Omental fat pad (tissue), 3 donors: ENCODE measurements at regions not wholly inside any gene's neighbourhood (a gene's known extent, or its start where the extent isn't known, plus 50 kb on each side); places are given as distances from the start of the nearest gene placed in this dataset.

Source experiments
- ATAC-seq: fragments of 150-250 bp; one replicate; pipeline ENCODE4 v1.9.1; 2016; ENCODE audit warnings: mild to moderate bottlenecking, moderate library complexity; ENCODE audit not compliant: low FRiP score
- DNase-seq: peaks from one replicate; pipeline ENCODE4 v3.0.0-alpha.2; 2019; ENCODE audit warnings: low spot score
- CTCF ChIP-seq, 3 donors: fragments of 450-650 bp; IDR thresholded peaks; one replicate each; pipeline ENCODE4 v1.5.1; 2016 to 2017; ENCODE audit warnings: antibody characterized with exemption in 3 of 3, mild to moderate bottlenecking in 3 of 3, moderate library complexity in 2 of 3

- ATAC-seq, result no peak
- TF ChIP-seq CTCF (IDR thresholded peaks at IDR 0.05), result no peak
- no peak for DNase-seq
Measured at GRCh38 chr13:90622541-90622940, 724.9 kb upstream of the MIR17HG start.

DNA sequence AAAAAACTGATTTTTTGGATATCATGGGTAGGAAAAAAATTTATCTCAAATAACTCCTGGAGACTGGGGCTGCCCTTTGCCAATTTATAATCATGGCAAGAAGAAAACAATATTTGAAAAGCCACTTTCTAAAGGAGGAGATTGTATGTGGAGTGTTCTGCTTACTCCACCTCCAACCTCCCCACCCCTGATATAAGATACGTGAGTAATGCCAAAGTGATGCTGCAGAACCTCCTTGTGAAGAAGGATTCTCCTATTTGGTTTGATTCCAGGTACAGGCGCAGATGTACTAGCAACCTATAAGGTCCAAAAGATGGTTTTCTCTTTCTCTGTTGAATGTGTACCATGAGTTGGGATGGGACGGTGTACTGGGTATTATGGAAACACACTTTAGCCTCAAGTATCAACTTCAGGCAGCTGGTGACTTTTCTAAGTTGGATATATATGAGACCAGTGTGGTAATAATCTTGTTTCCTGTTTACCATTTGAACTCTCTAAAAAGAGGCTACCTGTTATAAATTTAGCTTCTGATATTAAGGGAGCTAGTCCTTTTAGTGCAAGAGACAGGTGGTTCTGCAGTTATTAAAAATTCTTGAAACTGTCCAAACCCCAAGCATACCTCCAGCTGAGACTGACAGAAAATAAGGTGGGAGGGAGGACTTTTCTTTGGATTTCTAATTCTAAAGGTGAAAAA is 724.0 kb upstream of the MIR17HG start:
- no peak for ATAC-seq
- DNase-seq, result no peak

DNA sequence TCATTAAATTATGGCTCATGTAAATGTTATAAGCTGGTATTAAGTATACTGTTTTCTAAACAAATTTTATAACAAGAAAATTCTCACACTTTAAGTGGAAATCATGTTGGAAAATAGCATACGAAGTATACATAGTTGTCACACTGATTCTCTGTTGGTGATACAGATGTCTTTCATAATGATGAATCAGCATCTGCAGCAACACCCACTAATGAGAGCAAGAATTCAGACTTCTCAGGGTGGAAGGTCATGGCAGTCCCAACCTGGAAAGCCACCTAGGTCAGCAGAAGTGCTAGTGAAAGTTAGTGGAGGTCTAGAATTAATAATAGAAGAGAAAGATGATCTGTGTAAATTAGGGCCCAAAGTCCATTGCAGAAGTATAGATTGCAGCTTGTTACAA is 719.7 kb upstream of the MIR17HG start:
- ATAC-seq (no peak), DNase-seq (no peak)
- TF ChIP-seq CTCF (IDR thresholded peaks at IDR 0.05), result no peak

More for the DNA sequence above, 724.0 kb upstream of the MIR17HG start:
- no peak for TF ChIP-seq CTCF (IDR thresholded peaks at IDR 0.05)

DNA sequence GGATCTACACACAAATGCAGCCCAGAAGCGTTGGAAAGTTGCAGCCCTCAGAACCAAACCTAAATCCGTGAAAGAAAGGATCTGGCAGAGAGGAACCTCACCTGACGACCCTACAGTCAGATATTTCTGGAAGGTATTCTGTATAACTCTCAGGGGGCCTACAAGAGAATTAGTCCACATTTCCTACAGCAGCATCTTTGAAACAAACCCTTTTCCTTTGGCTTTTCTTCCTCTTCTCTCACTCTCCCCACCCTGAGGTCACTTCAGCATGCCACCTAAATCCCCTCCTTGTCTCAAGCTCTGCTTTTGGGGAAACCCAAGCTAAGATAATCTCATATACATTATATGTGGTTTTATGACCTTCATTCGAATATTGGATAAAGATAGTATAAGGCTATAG is 719.0 kb upstream of the MIR17HG start:
- no peak for DNase-seq
- no peak for TF ChIP-seq CTCF (IDR thresholded peaks at IDR 0.05)
- ATAC-seq, result no peak

- DNase-seq (no peak), ATAC-seq (no peak)
- no peak for TF ChIP-seq CTCF (IDR thresholded peaks at IDR 0.05)
Measured at GRCh38 chr13:90630716-90631115, 716.8 kb upstream of the MIR17HG start.

- TF ChIP-seq CTCF (IDR thresholded peaks at IDR 0.05), result no peak
- DNase-seq, result no peak
- no peak for ATAC-seq
Measured at GRCh38 chr13:90632184-90632583, 715.3 kb upstream of the MIR17HG start.

DNA sequence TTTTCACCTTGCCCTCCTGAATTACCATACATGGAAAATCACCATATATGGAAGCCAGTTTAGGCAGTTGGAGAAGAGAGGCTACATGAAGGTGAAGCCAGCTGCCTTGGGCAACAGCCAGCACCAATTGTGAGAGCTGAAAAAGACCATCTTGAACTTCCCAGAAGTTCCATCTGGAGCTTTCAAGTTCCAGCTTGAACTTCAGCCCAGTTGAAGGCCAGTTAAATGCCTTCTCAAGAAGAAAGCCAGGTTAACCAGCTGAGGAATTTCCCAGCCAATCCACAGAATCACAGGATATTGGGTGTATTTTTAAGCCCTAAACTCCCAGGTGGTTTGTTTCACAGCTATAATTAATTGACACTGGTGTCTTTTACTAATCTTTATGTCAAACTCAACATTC is 713.6 kb upstream of the MIR17HG start:
- TF ChIP-seq CTCF (IDR thresholded peaks at IDR 0.05), result no peak
- ATAC-seq (no peak), DNase-seq (no peak)
